ENCODE measurements at regions not wholly inside any gene's neighbourhood (a gene's known extent, or its start where the extent isn't known, plus 50 kb on each side); places are given as distances from the start of the nearest gene placed in this dataset.

GRCh38 chr12:4164559-4165558 lies 108.7 kb upstream of the CCND2 start:
- TF ChIP-seq, protein P1, sequence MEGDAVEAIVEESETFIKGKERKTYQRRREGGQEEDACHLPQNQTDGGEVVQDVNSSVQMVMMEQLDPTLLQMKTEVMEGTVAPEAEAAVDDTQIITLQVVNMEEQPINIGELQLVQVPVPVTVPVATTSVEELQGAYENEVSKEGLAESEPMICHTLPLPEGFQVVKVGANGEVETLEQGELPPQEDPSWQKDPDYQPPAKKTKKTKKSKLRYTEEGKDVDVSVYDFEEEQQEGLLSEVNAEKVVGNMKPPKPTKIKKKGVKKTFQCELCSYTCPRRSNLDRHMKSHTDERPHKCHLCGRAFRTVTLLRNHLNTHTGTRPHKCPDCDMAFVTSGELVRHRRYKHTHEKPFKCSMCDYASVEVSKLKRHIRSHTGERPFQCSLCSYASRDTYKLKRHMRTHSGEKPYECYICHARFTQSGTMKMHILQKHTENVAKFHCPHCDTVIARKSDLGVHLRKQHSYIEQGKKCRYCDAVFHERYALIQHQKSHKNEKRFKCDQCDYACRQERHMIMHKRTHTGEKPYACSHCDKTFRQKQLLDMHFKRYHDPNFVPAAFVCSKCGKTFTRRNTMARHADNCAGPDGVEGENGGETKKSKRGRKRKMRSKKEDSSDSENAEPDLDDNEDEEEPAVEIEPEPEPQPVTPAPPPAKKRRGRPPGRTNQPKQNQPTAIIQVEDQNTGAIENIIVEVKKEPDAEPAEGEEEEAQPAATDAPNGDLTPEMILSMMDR (IDR thresholded peaks at IDR 0.05; ENCODE audit: low read depth, low read length, poor library complexity, severe bottlenecking) = no peak
- no peak; the same call in 1 of the 2 replicates for TF ChIP-seq EZH2phosphoT487 (IDR thresholded peaks at IDR 0.05; ENCODE audit: borderline replicate concordance, low read length)

Measured in DOHH2 (cell line).